ENCODE measurements at regions not wholly inside any gene's neighbourhood (a gene's known extent, or its start where the extent isn't known, plus 50 kb on each side); places are given as distances from the start of the nearest gene placed in this dataset.

DNA sequence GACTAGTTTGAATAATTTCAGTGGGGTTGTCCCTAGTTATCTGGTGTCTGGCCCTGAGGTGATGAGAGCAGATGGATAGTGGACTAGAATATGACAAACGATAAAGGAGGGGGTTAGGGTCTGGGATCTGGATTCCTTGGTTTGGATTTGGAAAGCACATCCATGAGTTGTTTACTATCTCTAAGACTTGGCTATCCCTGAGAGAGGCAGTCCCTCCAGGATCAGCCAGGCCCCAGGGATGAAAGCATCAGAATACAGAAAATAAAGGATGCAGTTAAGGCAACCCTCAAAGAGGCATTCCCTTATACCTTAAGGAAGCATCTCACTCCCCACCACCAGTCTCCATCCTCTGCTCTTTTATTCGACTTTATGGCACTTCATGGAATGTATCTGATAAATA, 230.7 kb downstream of the NHLRC3 start:
- TF ChIP-seq, protein P1, sequence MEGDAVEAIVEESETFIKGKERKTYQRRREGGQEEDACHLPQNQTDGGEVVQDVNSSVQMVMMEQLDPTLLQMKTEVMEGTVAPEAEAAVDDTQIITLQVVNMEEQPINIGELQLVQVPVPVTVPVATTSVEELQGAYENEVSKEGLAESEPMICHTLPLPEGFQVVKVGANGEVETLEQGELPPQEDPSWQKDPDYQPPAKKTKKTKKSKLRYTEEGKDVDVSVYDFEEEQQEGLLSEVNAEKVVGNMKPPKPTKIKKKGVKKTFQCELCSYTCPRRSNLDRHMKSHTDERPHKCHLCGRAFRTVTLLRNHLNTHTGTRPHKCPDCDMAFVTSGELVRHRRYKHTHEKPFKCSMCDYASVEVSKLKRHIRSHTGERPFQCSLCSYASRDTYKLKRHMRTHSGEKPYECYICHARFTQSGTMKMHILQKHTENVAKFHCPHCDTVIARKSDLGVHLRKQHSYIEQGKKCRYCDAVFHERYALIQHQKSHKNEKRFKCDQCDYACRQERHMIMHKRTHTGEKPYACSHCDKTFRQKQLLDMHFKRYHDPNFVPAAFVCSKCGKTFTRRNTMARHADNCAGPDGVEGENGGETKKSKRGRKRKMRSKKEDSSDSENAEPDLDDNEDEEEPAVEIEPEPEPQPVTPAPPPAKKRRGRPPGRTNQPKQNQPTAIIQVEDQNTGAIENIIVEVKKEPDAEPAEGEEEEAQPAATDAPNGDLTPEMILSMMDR (conservative IDR thresholded peaks at IDR 0.05 in 1 of 2, IDR thresholded peaks at IDR 0.05 in 1 of 2; ENCODE audit: low read depth in 1 of 2, low read length in 2 of 2) = no peak
- TF ChIP-seq EZH2 (IDR thresholded peaks at IDR 0.05; ENCODE audit: low read length, missing control alignments) = no peak
